NCI-H69 (cell line): ENCODE measurements at regions not wholly inside any gene's neighbourhood (a gene's known extent, or its start where the extent isn't known, plus 50 kb on each side); places are given as distances from the start of the nearest gene placed in this dataset.
"Not testable (repeated sequence)": the region's sequence is repeated elsewhere in the genome, so short reads cannot be mapped to it uniquely, and the experiment has no call there.

Source experiments
- DNase-seq: peaks from one replicate; lab custom pipeline; 2025; lab: John Stamatoyannopoulos, UW

DNA sequence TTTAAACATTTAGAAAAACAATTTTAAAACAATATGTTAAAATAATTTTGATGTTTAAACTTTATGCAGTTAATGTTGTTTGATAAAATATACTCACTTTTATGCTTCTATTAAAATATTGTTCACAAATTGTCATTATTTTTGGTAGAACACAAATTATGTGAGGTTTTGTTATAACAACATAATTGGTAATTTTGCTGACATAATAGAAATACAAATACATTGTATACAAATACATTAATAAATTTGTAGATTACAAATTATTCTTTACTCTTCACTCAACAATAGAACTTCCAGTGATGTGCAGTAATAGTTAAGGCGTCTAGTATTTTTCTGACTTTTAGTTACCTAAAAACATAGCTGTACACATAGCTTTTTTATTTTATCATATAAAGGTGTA, 1472.4 kb upstream of the ADGRL3 start:
- DNase-seq, result no peak

- DNase-seq, result no peak
These were observed 1471.6 kb upstream of the ADGRL3 start for GRCh38 chr4:59728496-59728895.

DNA sequence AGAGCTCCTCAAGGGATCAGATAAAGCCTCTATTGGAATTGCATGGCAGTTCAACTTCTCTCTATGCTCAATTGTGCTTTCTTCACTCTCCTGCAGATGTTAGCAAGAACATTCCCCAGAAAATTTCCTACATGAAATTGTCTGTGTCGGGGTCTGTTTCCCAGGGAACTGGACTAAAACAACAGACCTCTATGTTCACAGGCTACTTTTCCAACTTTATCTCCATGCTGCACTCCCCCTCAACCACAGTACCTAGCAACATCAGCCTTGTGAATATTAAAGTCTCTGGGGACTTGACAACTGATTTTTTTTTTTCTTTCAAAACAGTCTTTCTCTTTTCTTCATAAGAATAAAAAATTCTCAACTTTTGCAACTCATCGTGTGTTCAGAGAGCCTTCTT, 1470.8 kb upstream of the ADGRL3 start:
- no peak for DNase-seq

- no peak for DNase-seq
These were observed 1451.7 kb upstream of the ADGRL3 start for GRCh38 chr4:59748433-59748832.

DNA sequence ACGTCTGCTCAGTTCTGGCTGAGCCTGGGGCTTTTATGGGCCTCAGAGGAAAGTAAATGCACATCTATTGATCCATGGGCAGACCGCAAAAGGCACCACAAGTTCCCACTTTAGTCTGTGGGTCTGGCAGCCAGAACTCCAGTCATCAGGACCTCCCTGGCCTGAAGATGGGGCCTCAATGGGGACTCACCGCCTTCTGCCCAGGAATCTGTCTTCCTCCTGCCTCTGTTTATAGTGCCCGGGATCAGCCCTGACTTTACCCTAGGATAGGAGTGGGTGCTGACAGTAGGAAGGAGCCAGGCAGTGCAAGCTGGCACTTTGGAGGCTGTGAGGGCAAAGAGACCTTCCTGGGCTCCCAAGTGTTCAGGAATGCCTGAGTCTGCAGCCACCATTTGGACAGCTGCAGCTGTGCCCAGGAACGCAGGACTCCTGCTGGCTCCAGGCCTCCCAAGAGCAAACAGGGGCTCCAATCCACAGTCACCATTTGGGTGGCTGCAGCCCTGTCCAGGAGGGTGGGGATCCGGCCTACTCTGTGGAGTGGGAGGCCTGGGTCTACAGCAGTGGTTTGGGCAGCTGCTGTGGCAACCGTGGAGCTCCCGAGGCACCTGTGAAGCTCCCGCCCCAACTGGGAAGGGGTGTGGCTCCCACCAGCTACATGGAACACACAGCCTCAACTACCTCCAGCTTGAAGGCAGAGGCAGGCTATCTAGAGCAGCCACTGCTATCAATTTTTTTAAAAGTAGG, 1440.9 kb upstream of the ADGRL3 start:
- DNase-seq, result no peak

DNA sequence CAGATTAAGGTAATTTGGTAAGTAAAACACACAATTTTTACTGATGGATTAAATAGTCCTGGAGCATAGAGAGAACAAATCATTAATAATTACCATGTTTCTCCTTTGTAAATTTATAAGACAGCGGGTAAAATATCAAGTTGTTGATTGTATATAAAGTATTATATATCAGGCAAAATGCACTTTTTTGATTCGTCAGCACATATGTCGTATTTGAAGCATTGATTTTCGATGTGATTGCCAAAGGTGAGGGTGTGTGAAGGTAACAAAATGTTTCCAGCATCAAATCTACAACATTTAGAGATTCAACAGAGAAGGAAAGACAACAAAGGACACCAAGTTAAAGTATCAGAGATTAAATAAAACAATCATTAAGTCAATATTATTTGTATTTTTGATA, 1437.8 kb upstream of the ADGRL3 start:
- DNase-seq, result no peak

GRCh38 chr4:59770601-59771264, 1429.4 kb upstream of the ADGRL3 start:
- DNase-seq, result no peak

GRCh38 chr4:59772641-59773139, 1427.4 kb upstream of the ADGRL3 start:
- no peak for DNase-seq

- not testable (repeated sequence) for DNase-seq
These were observed 1419.9 kb upstream of the ADGRL3 start for GRCh38 chr4:59780271-59780670.

- DNase-seq, result no peak
These were observed 1395.0 kb upstream of the ADGRL3 start for GRCh38 chr4:59805176-59805575.

DNA sequence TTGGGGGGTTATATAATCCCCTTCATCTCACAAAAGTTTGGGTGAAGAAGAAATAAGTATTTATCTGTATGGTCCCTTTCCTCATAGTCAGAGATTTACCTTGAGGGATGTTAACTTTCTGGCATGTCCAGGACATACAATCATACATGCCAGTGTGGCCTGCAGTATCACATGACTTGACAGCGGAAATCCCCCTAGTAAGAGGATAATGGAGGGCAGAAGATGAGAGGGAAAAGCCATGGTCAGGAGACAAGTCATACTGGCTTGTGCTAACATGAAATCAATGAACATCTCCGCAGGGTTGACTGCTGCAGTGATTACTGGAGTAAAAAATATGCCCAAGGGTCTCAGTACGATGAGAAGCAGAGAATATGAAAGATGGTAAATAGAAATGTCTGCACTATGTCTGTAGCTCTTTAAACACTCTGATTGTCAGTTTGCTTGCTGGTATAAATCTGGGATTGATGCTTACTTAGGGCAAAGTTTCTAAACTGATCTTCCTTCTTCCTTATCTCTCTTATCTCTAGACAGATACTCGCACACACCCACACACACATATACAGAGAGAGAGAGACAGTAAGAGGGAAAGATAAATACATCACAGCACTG, 1385.6 kb upstream of the ADGRL3 start:
- DNase-seq, result no peak

DNA sequence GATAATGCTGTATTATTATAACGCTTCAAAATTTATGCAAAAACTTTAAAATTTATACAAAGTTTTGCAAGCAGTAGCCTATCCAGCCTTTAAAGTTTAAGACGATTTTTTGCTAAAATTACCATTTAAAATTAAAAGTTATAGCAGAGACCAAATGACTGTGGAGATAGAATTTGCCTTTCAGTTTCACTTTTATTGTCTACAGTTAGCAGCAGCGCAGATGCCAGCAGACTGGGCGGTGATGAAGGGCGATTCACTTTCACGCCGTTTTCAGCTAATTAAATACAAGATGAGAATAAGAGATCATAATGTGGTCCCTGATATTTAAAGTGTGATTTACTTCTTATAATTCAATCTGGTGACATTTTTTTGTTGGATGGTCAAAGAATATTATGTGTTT, 1381.5 kb upstream of the ADGRL3 start:
- no peak for DNase-seq

- no peak for DNase-seq
These were observed 1376.8 kb upstream of the ADGRL3 start for GRCh38 chr4:59823311-59823710.

DNA sequence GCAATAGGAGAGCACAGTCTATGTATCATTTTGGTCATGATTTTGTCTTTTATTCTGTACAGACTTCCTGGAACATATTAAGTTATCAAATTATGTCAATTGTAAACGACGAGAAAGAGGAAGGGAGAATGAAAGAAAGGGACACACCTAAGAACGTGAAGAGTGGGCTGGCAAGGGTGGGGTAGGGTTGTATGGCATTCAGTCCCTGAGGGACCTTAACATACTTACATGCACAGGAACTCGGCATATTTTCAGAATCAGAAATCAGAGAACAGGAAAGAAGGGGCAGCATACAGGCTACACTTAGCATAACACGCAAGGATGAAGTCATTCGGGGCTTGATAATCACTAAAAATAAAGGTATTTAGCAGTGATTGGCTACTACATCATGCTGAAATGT, 1375.0 kb upstream of the ADGRL3 start:
- no peak for DNase-seq

DNA sequence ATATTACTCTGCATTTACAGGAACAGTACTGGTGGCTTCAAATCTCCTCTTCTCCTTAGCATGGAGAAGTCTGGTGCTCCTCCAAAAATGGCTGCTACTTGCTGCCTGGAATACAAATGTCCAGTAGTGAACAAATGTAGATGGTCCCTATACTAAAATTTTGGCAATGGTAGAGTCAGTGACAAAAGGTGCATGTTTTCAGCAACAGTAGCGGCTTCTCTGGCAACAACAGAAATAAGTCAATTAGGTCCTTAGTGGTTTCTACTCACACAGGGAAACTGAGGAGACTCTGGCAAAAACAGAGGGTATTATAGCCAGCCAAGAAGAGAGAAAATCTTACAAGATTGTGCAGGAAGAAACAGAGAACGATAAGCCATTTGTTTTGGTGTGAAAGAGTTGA, 1368.4 kb upstream of the ADGRL3 start:
- no peak for DNase-seq

GRCh38 chr4:59834943-59835342, 1365.2 kb upstream of the ADGRL3 start:
- no peak for DNase-seq

DNA sequence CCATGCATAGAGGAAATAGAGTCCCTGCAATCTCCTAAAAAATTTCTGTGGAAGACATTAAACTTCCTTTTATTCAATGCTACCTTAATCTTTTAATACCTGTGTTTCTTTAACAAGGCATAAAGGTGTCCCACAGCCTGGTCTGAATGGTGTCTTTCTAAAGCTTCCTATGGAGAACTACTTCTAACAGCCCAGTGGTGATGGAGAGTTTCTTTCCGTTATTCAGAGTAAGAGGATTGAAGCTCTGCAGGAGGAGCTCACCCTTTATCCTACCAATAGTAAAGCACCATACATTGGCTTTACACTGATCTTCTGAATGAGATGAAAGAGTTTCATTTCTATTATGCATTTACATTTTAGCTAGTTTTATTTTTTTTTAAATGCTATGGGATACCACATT, 1362.4 kb upstream of the ADGRL3 start:
- DNase-seq, result no peak

- no peak for DNase-seq
These were observed 1361.9 kb upstream of the ADGRL3 start for GRCh38 chr4:59838236-59838635.

DNA sequence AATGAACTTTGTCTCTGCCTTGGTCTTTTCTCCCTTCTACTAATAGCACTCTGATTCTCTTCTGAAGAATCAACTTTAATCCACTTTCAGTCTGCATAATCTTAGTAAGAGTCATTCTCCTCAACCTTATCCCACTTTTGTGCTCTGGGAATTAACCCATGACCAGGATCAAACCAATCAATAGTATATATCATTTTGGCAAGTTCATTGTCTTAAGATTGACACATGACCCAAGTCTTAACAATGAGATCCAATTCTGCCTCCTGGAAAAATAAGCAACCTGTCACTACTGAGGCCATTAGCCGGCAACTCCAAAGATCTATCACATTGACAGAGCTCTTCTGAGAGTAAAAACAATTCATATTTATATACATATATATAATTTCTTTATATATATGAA, 1358.4 kb upstream of the ADGRL3 start:
- no peak for DNase-seq

GRCh38 chr4:59848457-59848856, 1351.7 kb upstream of the ADGRL3 start:
- DNase-seq, result peak; percentile 26

- peak; percentile 0 for DNase-seq
These were observed 1344.3 kb upstream of the ADGRL3 start for GRCh38 chr4:59855630-59856352.

GRCh38 chr4:59869056-59869455, 1331.1 kb upstream of the ADGRL3 start:
- DNase-seq, result no peak

DNA sequence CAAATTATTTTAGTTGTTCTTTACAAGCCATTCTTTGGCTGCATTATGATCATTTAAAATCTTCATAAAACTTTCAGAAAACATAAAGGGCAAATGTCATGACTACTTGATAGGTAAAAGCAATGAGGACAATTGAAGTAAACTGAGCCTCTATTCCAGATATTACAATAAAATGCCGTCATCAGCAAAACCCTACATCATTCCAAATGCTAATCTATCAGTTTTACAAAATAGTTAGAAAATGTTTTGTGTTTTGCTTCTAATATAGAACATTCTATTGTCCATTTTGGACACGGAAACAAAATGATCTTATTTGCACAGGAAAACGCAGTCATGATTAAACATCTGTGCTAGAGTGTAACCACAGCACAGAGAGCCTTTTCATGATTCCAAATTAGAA, 1330.6 kb upstream of the ADGRL3 start:
- no peak for DNase-seq
